SKM-1 treated with dmso at 0.1 percent for 144 hours (cell line): ENCODE measurements at regions not wholly inside any gene's neighbourhood (a gene's known extent, or its start where the extent isn't known, plus 50 kb on each side); places are given as distances from the start of the nearest gene placed in this dataset.

Source experiments
- DNase-seq: peaks from one replicate; lab custom pipeline; 2025; ENCODE audit not compliant: unreplicated experiment; lab: John Stamatoyannopoulos, UW

DNA sequence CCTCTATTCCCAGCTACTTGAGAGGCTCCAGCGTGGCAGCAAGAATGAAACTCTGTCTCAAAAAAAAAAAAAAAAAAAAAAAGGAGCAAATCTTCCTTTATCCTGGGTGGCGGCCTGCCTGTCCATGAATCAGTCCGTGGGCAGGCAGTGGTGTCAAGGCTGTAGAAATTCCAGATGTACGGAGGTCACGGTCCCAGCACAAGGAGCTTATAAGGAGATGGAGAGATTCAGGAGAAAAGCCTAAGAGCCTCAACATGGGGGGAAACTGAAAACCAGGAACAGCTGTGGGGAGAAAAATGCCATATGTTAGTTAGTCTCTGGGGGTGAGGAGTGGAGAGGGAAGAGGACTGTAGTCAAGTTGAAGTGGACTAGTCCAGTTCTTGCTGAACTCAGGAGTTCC, 130.5 kb upstream of the CRY1 start:
- no peak for DNase-seq

DNA sequence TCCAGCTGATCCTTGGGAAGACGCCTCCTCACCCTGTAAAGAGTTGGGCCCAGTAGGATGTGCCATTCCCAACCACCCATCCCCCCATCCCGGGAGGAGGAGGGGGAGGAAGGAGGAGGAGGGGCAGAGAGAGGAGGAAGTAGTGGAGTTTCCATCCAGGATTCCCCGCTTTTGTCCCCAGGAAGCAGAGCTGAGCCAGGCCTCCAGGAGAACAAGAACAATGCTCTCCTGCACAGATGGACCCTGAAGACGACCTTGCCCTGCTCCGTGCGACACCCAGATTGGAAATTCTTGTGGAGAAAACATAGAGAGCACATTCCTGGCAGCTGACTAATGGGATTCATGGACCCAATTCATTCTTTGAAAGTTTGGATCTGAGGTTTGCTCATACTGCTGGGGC, 132.3 kb upstream of the CRY1 start:
- no peak for DNase-seq

DNA sequence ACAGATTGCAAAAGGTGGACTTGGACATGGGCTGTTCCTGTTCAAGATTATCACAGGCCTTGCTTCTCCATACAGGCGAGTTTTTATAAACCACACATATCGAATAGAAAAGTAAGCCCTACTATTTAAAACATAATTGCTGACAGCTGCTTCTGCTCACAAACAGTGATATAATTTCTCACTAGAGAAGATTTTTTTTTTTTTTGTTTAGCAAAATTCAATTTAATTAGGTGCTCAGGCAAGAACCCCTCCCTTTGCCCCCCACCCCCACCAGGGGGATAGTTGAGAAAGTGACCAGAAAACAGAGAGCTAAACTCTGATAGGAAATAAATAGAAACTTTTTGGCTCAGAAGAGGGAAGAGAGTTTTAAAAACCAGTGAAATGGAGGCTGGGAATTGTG, 132.8 kb upstream of the CRY1 start:
- DNase-seq = no peak

DNA sequence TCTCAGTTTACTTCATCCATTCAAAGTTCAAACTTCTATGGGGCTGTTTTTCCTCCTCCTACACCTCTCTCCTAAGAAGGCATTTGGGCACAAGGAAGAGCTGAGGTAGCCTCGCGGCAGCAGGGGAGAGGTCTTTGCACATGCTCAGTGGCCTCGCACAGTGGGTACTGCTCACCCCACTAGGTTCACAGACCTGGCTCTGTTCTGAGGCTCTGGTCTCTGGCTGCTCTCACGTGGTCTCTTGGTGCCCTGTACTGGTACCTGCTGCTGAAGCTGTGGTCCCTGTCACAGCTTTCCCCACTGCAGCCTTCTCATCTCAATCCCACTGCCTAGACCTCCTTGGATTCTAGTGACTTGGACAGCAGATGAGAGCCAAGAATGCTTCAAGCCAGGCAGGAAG, 134.7 kb upstream of the CRY1 start:
- DNase-seq = no peak

DNA sequence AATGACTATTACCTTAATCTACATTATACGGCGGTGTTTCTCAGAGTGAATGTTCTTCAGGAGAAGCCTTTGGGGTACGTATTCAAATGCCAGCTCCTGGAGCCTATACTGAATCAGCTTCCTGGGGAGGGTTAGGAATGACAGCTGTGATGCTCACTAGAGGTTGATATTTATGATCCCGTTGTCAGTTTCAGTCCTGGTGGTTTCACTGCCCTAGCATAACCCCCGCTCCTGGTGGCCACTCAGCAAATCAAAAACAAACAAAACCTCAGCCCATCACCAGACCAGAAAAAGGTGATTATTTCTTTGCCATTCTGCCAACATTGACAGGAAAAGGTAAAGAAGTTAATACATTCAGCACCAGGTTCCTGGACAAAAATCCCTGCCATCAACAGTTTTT, 136.5 kb upstream of the CRY1 start:
- no peak for DNase-seq

DNA sequence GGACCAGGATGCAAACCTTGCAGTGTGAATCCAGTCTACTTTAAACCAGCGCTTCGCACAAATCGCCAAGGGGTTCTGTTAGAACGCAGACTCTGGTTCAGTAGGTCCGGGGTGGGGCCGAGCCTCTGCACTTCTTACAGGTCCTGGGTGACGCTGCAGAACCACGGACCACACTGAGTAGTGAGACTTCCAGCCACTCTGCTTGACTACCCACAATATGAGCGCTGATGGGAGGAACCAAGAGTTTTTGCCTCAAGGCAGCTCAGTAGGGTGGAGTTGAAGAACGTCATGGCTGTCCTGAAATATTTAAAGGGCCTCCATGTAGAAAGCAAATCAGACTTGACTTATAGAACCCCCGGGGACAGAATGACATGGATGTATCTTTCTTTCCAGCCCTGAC, 138.0 kb upstream of the CRY1 start:
- no peak for DNase-seq

DNA sequence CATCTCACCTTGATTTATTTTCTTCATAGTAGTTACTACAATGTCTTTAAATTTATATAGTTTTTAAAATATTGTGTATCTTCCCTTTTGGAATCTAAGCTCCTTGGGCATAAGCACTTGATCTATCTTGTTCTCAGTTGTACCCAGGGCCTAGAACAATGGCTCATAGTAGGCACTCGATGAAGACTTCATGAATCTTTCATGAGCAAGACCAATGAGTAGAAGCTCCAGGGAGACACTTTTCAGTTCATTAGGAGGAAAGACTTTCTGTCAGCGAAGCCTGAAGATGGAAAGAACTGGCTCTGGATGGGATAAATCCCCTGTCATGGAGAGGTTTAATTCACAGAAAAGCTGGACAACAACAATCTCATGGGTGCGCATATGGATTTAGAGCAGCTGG, 140.2 kb upstream of the CRY1 start:
- DNase-seq = no peak

DNA sequence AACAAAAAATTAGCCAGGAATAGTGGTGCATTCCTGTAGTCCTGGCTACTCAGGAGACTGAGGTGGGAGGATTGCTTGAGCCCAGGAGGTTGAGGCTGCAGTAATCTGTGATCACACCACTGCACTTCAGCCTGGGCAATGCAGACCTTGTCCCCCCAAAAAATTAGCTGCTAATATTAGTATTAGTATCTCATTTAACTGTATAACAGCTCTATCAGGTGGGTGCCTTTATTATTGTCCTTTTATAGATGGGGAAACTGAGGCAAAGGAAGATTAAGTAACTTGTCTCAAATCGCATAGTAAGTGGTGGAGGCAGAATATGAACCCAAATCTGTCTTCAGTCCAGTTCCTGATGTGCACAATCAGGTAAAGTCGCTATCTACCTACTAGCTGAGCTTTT, 142.3 kb upstream of the CRY1 start:
- DNase-seq = no peak

DNA sequence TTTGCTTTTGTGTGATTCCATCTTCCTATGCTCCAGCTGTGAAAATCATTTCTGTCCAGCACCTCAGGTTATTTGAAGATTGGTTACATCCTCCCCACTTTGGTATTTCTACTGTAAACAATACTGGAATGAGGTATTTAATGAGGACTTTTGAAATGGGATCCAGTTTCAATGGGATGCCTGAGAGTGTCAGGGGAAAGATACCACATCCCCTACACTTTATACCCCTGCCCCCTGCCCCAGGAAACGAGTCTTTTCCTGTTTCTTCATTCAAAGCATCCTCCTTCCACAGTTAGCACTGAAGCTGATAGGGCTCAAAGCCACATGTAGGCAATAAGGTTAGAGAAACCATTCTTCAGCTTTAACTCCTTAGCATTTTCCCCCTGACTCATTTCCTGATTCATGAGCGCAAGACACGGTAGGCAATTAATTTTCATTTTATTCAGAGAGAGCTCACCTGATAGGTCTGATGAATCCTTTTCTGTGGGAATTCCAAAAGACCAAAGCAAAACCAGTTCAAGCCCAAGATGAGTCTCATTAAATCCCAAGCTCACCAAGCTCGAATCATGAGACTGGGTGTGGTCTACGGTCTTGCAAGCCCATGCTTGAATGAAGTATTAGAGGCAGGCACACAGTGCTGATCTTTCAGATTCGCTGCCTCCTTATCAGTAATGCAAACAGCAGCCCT, 143.6 kb upstream of the CRY1 start:
- no peak for DNase-seq

DNA sequence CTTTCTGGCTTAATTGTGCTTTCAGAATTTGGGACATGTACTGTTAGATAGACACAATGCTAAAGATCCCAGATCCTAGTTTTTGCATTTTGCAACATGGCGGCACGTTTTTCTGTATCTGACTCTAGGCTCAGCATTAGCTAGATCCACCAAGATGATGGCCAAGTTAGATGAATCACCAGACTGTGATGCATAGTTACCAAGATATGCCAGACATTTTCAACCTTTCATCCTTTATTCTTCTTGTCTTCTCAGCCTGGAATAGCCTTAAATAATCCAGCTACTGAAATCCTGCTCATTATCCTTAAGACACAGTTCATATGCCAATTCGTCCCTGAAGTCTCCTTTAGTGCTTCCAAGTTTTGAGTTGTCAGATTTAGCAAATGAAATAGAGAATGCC, 144.9 kb upstream of the CRY1 start:
- no peak for DNase-seq

DNA sequence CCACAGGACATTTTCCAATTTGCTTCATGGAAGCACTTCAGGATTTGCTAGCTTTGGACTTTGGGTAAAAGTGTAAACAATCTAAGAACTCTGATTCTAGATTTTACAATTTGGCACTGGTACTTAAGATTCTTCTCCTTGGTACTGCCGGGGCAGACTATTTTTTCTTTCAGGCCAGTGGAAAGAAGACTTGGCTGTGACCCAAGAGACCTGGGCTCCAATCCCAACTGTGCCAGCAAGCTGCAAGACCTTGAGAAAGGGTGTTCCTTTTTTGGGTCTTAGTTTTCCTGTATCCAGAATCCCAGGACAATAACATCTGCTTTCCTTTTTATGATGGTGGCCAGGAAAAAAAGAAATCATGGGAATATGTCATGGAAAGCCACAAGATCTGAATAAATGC, 148.1 kb upstream of the CRY1 start:
- no peak for DNase-seq

DNA sequence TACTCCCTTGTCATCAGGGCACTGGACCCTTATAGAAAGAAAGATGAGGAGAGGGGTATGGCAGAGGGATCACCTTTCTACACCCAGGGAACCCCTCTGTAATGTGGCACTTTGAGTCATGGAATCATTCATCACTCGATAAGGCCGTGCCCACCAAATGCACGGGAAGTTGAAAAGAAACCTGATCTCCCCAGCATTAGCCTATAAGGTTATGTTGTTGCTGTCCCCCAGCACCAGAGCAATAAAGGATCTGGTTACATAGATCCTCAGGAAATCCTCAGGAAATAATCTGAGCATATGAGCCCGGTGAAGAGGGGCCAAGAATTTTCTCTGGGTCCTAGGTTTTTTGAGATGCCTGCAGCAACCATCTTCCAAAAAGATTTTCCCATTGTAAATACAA, 148.8 kb upstream of the CRY1 start:
- no peak for DNase-seq

DNA sequence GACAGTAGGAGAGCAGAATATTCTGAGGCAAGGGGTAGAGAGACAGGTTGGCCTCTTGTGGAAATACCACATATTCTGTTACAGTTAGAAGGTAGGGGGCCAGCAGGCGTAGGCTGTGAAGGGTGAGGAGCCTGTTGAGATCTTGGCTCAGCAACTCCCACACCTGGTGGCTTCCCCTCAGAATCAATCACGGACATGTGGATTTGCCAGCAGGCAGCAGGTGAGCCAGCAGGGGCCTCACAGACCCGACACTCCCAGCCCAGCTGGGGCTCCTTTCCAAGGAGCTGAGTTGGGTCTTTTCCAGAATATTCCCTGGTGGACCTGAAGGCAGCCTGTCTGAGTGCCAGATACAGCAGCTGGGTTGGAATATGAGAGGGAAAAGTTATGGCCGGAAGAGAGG, 150.0 kb upstream of the CRY1 start:
- DNase-seq = no peak

DNA sequence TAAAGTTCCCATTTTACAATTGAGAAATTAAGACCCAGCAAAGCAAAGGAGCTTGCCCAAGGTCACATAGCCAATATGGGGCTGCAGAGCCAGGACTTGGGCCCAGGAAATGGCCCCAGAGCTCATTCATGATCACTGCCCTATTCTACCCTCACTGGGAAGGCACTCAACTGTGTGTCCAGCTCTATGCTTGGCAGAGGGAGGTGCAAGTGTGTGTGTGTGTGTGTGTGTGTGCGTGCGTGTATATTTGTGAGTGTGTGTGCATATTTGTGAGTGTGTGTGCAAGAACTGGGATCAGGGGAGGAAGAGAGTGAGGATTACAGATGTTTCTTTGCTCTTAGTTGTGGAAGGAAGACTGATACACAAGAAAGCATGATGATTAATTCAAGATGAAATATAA, 151.2 kb upstream of the CRY1 start:
- DNase-seq = no peak

DNA sequence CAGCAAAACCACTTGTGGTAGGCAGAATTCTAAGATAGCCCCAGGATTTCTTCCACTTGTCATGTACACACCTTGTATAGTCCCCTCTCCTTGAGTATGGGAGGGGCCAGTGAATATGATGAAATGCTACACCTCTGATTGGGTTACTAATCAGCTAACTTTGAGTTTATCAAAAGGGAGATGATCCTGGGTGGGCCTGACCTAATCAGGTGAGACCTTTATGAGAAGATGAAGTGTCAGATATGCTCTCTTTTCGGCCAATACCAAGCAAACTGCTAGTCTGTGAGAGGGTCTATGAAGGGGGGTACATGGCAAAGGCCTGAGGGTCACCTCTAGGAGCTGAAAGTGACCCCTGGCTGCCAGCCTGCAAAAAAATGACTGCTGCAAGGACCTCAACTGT, 154.3 kb upstream of the CRY1 start:
- no peak for DNase-seq

DNA sequence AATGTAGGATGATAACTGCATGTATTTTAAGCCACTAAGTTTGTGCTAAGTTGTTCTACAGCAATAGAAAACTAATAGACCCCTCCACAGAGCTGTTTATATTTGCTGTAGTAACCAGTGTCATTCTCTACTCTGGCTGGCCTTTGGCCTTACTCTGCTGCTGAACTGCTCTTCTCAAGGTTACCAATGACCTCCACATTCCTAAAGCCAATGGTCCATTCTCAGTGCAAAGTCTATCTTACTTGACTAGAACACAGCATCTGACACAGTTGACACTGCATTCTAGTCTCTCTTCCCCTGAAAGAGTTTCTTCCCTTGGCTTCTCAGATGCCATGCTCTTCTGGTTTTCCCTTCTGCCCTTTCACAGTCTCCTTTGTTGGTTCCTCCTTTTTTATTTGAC, 154.8 kb upstream of the CRY1 start:
- DNase-seq = no peak

DNA sequence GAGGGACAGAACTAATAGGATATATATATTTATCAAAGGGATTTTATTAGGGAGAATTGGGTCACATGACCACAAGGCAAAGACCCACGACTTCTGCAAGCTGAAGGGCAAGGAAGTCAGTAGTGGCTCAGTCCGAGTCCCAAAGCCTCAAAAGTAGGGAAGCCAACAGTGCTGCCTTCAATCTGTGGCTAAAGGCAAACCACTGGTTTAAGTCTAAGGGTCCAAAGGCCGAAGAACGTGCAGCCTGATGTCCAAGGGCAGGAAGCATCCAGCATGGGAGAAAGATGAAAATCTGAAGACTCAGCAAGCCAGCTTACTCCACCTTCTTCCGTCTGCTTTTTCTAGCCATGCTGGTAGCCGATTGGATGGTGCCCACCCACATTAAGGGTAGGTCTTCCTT, 157.9 kb upstream of the CRY1 start:
- DNase-seq = no peak

DNA sequence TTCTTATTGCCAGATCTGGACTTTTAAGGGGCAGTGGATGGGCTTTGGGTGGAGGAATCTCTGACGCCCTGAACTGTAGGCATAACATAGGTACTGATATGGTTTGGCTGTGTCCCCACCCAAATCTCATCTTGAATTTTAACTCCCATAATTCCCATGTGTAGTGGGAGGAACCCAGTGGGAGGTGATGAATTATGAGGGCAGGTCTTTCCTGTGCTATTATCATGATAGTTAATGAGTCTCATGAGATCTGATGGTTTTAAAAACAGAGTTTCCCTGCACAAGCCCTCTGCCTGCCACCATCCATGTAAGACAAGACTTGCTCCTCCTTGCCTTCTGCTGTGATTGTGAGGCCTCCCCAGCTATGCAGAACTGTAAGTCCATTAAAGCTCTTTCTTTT, 160.0 kb upstream of the CRY1 start:
- DNase-seq = no peak

DNA sequence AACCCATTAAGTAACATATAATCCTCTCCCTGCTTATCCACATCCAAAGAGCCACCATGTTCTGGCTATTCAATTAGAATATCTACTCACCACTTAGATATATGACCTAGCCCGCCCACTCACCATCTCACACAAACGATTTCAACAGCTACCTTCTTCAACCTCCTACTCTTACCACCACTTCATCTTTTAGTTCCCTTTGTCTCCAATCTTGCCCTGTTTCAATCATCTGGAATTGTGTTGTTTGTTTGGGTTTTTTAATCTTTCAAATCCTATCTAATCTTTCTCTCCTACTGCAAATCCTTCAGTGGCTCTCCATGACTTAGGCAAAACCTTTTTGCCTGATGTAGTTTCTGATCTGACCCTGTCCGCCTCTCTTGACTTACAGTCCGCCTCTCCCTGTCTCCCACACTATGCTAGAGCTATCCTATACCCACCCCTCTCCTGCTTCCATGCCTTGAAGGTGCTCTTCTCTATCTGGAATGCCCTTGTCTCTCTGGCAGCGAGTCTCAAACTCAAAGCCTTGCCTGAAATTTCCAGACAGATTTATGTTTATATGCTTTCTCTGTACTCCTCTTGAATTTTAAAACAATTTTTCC, 161.0 kb upstream of the CRY1 start:
- no peak for DNase-seq

DNA sequence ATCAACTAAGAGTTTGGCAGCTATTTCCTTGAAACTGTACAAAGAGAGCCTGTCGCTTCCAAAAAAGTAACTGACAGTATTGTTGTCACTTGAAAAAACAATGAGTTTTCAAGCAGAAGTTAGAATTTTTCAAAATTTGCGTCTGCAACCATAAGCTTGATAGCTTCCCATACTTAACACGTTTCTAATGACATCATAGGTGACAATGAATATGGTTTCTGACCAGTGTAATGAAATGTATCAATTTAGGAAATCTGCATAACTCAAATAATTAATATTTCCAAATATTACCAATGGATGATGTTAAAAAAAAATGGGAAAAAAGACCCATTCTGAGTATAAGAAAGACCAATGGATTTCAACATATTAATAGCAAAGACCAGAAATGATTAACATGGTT, 165.4 kb upstream of the CRY1 start:
- DNase-seq = no peak

DNA sequence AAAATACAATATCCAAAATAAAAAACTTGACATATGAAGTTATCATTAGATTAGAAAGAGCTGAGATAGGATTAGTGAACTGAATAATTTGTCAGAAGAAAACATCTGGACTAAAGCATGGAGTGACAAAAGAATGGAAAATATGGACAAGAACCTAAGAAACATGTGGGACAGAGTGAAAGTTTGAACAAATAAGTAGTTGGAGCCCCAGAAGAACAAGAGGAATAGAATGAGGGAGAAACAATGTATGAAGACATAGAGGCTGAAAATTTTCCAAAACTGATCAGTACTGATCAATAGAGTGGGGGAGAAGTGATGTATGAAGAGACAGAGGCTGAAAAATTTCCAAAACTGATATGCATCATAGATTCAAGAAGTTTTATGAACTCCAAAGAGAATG, 170.6 kb upstream of the CRY1 start:
- no peak for DNase-seq

DNA sequence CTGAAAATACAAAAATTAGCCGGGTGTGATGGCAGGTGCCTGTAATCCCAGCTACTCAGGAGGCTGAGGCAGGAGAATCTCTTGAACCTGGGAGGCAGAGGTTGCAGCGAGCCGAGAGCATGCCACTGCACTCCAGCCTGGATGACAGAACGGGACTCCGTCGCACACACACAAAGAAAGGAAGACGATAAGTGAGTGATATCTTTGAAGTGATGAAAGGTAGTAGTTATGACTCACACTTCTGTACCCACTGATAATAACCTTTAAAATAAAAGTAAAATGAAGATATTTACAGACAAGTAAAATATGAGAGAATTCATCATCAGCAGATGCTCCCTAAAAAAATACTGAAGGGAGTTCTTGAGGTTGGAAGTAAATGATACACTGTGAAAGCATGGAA, 171.3 kb upstream of the CRY1 start:
- no peak for DNase-seq

DNA sequence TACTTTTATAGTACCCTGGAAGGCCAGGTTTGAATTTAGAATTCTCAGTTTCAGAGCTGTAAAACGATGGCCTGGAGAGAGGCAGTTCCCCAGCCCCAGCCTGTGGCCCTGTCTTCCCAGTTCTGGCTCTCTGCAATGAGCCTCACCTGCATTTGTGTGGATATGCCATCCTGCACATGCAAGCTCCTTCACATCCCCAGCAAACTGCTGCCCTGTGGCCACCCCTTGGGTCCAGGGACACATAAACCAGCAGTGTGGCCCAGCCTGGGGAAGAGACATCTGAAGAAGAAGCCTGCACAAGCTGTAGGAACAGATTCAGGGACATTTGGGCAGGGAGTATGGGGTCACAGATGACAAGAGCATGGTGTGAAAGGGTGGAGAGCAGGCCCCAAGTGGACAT, 174.3 kb upstream of the CRY1 start:
- DNase-seq = no peak
